AG20443 (cell line): ENCODE measurements at regions not wholly inside any gene's neighbourhood (a gene's known extent, or its start where the extent isn't known, plus 50 kb on each side); places are given as distances from the start of the nearest gene placed in this dataset.

Source experiments
- DNase-seq: peaks from one replicate; pipeline ENCODE4 v3.0.0; 2012; ENCODE audit warnings: low spot score, mixed read lengths

DNA sequence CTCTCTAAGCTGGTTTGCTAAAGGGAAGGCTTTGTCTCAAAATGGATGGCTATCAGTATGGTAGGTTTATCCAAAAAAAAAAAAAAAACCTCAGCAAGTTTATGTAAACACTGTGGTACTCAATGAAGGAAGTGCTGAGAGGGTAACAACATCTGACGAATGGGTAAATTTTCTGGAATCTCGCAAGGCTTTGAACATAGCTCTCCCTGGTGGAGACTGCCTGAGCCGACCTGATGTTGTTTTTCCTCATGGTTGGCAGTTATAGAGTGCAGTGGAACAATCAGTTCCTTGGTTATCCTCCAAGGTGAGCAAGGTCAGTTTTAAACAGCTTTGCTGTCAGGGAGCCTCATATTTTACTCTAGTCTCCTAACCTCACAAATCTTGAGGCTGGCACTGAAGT lies 94.6 kb downstream of the ZPLD1 start:
- DNase-seq: no peak

DNA sequence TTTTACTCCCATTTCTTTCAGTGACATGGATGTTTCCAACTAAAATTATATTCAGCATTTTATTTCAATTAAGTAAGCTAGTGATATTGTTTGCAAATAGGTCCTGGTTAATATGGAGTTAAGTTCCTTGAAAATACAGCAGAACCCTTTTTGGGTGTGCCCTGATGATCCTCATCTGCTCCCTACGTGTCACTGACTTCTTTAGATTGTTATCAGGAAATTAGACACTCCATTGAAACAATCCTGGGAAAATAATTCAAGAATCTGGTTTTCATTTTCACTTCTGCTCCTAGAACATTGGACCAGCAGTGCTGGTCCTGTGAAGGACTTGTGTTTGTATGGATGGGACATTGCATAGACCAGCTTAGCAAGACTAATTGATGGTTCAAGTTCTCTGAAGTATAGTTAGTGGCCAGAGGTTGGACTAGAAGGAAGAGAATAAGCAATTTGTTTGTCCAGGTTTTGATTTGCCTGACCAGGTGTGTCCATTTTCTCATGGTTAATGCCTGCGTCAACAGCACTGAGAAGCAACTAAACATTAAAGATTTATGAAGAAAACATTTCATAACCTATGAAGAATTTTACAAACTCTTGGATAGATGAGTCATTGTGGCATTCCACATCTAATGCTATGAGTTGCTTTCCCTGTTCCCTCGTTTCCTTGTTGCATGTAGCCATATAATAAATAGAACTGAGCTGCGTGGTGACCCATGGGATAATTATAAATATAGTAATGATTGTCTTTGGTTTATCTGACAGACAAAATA lies 95.8 kb downstream of the ZPLD1 start:
- peak; percentile 10 for DNase-seq

GRCh38 chr3:102531686-102532085 lies 96.9 kb downstream of the ZPLD1 start:
- DNase-seq: no peak

- DNase-seq: peak; percentile 30
Measured at GRCh38 chr3:102532901-102533300, 98.1 kb downstream of the ZPLD1 start.

- no peak for DNase-seq
Measured at GRCh38 chr3:102533784-102534183, 99.0 kb downstream of the ZPLD1 start.

DNA sequence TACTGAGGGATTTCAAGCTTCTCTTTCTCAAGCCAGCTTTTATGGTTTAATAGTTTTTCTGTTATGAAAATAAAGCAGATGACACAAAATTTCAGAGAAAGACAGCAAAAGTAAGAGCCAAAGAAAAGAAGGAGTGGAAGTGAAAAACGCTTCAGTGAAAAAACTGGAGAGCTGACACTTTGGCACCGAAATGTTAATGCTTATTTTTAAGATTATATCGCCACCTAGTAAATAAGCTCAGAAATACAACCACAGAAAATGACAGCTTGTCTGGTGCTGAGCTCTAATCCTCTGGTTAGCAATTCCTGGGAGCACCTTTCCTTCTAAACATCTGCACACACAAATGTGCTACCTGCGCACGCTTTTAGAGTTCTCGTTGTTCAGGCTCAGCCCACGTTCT lies 101.6 kb downstream of the ZPLD1 start:
- peak; percentile 40 for DNase-seq

DNA sequence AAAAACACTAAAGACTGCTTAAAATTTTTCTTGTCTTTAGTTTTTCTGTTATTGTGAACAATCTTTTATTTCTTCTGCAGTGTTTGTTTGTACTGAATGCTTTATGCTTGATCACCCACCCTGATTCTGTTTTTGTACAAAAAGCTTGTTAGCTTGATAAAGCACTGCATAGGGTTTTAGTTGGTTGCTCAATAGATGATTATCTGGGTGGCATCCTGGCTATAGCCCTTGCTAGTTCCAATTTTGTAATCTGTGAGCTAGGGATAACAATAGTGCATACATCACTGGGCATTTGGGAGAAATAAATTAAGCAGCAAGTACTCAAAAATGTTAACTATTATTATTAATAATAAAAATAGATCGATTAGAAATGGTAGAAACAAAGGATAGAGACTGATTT lies 102.3 kb downstream of the ZPLD1 start:
- DNase-seq: no peak

GRCh38 chr3:102544741-102545140 lies 109.9 kb downstream of the ZPLD1 start:
- no peak for DNase-seq

GRCh38 chr3:102545276-102545675 lies 110.5 kb downstream of the ZPLD1 start:
- no peak for DNase-seq

DNA sequence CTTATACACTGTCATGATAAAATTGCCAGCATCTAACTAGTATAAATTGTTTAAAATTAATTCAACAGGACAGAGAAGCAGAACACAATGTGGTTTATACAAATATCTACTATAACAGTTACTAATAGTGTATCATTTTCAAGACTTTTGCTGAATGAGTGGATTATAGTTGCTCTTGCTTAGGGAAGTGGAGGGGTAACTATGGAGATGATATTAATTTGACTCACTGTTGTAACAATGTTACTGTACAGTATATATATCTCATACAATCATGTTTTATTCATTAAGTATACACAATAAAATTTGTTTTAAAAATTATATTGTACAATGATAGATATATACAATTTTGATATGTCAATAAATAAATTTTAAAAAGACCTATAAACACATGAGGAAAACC lies 119.1 kb downstream of the ZPLD1 start:
- DNase-seq: no peak

DNA sequence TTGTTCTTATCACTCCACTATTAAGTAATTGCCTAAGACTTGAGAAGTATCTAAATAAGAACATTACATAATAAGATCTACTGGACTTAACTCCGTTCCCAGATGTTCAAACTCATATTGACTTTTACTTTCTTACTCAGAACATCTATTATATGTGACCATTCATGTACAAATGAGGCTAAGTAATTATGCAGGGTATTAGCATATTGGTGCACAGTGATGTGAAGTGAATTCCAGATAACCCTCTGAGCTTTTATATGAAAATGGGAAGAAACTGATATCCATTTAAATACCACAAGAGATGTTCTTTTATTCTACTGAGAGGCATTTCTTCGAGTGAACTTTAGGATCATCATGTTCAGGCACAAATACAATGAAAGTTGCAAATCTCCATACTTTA lies 135.7 kb downstream of the ZPLD1 start:
- DNase-seq: no peak

DNA sequence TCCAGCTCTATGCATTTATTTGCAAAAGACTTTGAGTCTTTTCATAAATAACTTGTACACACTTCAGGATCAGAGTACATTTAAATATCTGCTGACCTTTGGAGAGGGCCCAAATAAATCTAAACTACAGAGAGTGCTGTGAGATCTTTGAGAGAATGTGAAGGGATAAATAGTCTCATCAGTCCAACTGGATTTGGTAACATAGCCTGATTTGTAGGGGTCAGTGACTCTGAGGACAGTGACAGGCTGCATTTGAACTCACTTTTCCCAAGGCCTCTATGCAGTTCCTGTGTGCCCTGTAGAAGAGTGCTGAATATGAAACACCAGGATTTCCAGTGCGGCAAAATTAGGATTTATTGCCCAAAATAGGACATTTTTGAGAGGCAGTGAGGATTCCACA lies 136.2 kb downstream of the ZPLD1 start:
- no peak for DNase-seq

- DNase-seq: no peak
Measured at GRCh38 chr3:102571720-102572384, 137.0 kb downstream of the ZPLD1 start.

DNA sequence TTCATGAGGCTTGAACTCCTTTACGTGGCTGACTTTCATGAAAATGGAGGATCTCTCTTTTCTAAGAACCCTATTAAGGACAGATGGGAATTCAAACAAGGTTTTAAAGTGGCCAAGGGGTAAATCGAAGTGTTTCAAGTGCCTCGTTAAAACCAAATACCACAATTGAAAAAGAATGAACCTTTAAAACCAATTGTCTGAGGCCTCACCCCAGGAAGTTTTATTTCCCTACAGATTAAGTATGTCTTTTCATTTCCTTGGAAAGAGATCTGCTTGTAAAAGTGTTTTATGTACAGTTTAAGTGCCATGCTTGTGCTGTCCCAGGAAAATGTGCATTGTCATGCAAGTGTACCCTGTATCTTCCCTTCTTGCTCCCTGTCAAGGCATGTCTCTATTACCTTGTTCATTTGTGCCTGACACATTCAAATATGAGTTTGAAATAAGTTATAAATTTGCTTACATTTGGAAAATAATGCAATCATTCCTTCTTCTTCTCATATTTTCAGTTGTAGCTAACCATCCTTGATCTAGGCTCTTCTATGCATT lies 138.7 kb downstream of the ZPLD1 start:
- no peak for DNase-seq

GRCh38 chr3:102574355-102574754 lies 139.5 kb downstream of the ZPLD1 start:
- no peak for DNase-seq

- no peak for DNase-seq
Measured at GRCh38 chr3:102576651-102577050, 141.8 kb downstream of the ZPLD1 start.

GRCh38 chr3:102577082-102577789 lies 142.4 kb downstream of the ZPLD1 start:
- DNase-seq: no peak

DNA sequence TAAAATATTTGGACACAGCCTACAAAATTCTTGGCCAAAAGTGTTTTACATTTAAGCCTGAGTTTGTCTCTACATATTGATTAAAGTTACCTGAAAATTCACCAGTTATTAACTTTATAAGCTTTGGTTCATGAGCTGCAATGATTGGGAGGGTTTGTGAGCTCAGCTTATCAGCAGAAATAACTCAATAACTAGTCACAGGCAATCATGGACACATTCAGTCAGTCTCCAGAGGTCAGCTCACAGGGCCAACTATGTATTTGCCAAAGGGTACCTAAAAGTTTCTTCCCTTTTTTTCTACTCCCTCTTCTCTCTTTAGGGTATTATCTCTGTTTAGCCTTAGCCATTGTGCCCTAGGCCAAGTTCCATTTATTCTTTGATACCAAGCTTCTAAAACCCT lies 145.9 kb downstream of the ZPLD1 start:
- DNase-seq: no peak

DNA sequence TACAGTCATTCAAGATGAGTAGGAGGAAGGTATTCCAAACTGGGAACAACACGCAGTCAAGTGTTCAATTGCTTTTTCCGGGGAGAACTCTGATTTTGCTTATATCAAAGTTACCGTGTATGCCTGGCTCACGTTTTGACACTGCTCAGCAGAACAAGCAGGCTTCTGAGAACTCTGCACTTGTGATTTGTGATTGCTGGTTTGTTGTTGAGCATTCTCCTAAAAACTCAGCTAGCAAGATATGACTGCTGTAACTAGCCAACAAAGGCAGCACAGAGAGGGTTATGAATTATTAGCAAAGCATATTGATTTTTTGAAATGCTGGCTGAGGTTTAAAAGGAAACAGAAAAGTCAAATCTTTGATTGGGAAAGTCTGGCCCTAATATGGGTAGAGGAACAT lies 151.7 kb downstream of the ZPLD1 start:
- no peak for DNase-seq

- no peak for DNase-seq
Measured at GRCh38 chr3:102593812-102594602, 159.2 kb downstream of the ZPLD1 start.

DNA sequence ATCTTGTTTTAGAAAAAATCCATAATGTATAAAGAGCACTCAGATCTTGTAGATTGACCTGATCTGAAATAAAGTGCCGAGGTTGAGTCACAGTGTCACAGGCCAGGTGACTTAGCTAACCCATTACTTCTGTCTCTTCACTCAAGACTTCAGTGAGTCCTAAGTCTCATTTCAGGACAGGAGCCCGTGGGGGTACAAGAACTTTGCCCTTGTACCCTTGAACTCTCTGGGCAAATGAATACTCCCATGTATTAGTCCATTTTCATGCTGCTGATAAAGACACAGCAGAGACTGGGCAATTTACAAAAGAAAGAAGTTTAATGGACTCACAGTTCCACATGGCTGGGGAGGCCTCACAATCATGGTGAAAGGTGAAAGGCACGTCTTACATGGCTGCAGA lies 160.2 kb downstream of the ZPLD1 start:
- DNase-seq: no peak
